Neural progenitor cell (in vitro differentiated cells): ENCODE measurements at regions not wholly inside any gene's neighbourhood (a gene's known extent, or its start where the extent isn't known, plus 50 kb on each side); places are given as distances from the start of the nearest gene placed in this dataset.

Experiments
- DNase-seq: peaks from one replicate; pipeline ENCODE4 v3.0.0-alpha.2; 2016; ENCODE audit warnings: low spot score
- H2AFZ ChIP-seq: fragments of 200-600 bp; sonication (generic); replicated peaks from 2 replicates; pipeline ENCODE4 v1.6.1; 2016; ENCODE audit warnings: antibody characterized with exemption
- H3F3A ChIP-seq: fragments of 200-600 bp; sonication (generic); 2 replicates; pipeline ENCODE4 v1.6.1; 2016; ENCODE audit warnings: antibody characterized with exemption, low read depth
- H3K27ac ChIP-seq: fragments of 200-600 bp; sonication (generic); 2 replicates; pipeline ENCODE4 v1.5.1; 2016; ENCODE audit warnings: mild to moderate bottlenecking
- H3K27me3 ChIP-seq: fragments of 200-600 bp; sonication (generic); 2 replicates; pipeline ENCODE4 v1.6.1; 2016; ENCODE audit warnings: mild to moderate bottlenecking, moderate library complexity
- H3K36me3 ChIP-seq: fragments of 200-600 bp; sonication (generic); 2 replicates; pipeline ENCODE4 v1.5.1; 2016
- H3K4me1 ChIP-seq: fragments of 200-600 bp; sonication (generic); 2 replicates; pipeline ENCODE4 v1.6.1; 2016; ENCODE audit warnings: mixed run types
- H3K4me2 ChIP-seq: fragments of 200-600 bp; sonication (generic); 2 replicates; pipeline ENCODE4 v1.6.1; 2016
- H3K4me3 ChIP-seq: fragments of 200-600 bp; sonication (generic); 2 replicates; pipeline ENCODE4 v1.5.1; 2016
- H3K79me2 ChIP-seq: fragments of 200-600 bp; sonication (generic); 2 replicates; pipeline ENCODE4 v1.6.1; 2016; ENCODE audit warnings: low read depth
- H3K9ac ChIP-seq: fragments of 200-600 bp; sonication (generic); 2 replicates; pipeline ENCODE4 v1.6.1; 2016
- H3K9me3 ChIP-seq: fragments of 200-600 bp; sonication (generic); 2 replicates; pipeline ENCODE4 v1.5.1; 2016; ENCODE audit warnings: low read depth
- H4K20me1 ChIP-seq: fragments of 200-600 bp; sonication (generic); 2 replicates; pipeline ENCODE4 v1.6.1; 2016; ENCODE audit warnings: low read depth
- H3K27ac Mint-ChIP-seq: 3 replicates; pipeline ENCODE4 v1.8.0; 2021; ENCODE audit warnings: mixed read lengths
- H3K27me3 Mint-ChIP-seq: 2 replicates; pipeline ENCODE4 v1.8.0; 2022; ENCODE audit warnings: low read depth, mild to moderate bottlenecking, inconsistent platforms, moderate library complexity, mixed read lengths; ENCODE audit not compliant: insufficient read depth
- H3K36me3 Mint-ChIP-seq: 3 replicates; pipeline ENCODE4 v1.8.0; 2021; ENCODE audit warnings: mixed read lengths
- H3K4me1 Mint-ChIP-seq: 3 replicates; pipeline ENCODE4 v1.8.0; 2021; ENCODE audit warnings: mixed read lengths
- H3K4me3 Mint-ChIP-seq: 3 replicates; pipeline ENCODE4 v1.8.0; 2021; ENCODE audit warnings: mild to moderate bottlenecking, moderate library complexity, mixed read lengths
- H3K9me3 Mint-ChIP-seq: 3 replicates; pipeline ENCODE4 v1.8.0; 2020; ENCODE audit warnings: mixed read lengths
- CTCF ChIP-seq: fragments of 200-600 bp; sonication (generic); IDR thresholded peaks from 2 replicates; pipeline ENCODE4 v1.5.1; 2017; ENCODE audit warnings: antibody characterized with exemption, mild to moderate bottlenecking
- EZH2 ChIP-seq: fragments of 200-600 bp; sonication (generic); IDR thresholded peaks from 2 replicates; pipeline ENCODE4 v1.6.1; 2017; ENCODE audit warnings: antibody characterized with exemption, mild to moderate bottlenecking, moderate library complexity
- EZH2phosphoT487 ChIP-seq: fragments of 200-600 bp; sonication (generic); IDR thresholded peaks from 2 replicates; pipeline ENCODE4 v1.6.1; 2017; ENCODE audit warnings: antibody characterized with exemption

DNA sequence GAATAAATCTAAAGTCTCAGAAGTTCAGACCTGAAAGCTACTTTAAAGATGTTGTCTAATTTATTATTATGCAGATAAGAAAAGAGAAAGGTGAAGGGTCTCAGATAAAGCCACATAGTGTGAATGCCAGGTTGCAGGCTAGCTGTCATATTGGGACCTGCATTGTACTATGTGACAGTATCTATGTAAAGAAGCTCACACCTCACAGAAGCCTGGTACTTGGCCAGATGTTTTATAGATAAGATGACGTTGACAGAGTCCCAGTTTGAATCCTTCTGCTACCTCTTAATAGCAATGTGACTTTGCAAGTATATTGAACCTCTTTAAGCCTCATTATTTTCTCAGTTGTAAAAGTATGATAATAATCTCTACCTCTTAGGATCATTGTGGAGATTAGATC, 227.0 kb downstream of the SPRY1 start:
- no peak overlapping the region for H3K4me3 Mint-ChIP-seq
- Histone ChIP-seq H3K4me2 (no peak overlapping the region), H3K4me1 (peaks cover 22% of the 10 kb centered on the region), H3K4me3 (no peak overlapping the region), H3F3A (no peaks in the 10 kb centered on the region), H2AFZ (no peak overlapping the region), H3K36me3 (no peaks in the 10 kb centered on the region), H4K20me1 (no peaks in the 10 kb centered on the region), H3K9me3 (no peaks in the 10 kb centered on the region), H3K79me2 (no peaks in the 10 kb centered on the region), H3K27ac (no peak overlapping the region), H3K9ac (no peak overlapping the region), H3K27me3 (no peaks in the 10 kb centered on the region)
- no peak for TF ChIP-seq EZH2
- TF ChIP-seq CTCF, result no peak
- TF ChIP-seq EZH2phosphoT487, result no peak
- DNase-seq, result no peak
- H3K36me3 Mint-ChIP-seq, result peaks cover 4% of the 10 kb centered on the region
- no peak overlapping the region for H3K27ac Mint-ChIP-seq
- H3K9me3 Mint-ChIP-seq, result peaks cover 33% of the 10 kb centered on the region
- H3K27me3 Mint-ChIP-seq, result peaks cover 2% of the 10 kb centered on the region
- H3K4me1 Mint-ChIP-seq, result peaks cover 27% of the 10 kb centered on the region

GRCh38 chr4:123624959-123625358, 228.4 kb downstream of the SPRY1 start:
- Mint-ChIP-seq H3K9me3 (peaks cover 29% of the 10 kb centered on the region), H3K4me1 (peaks cover 27% of the 10 kb centered on the region), H3K27ac (no peak overlapping the region), H3K36me3 (peaks cover 4% of the 10 kb centered on the region), H3K4me3 (no peak overlapping the region), H3K27me3 (peaks cover 5% of the 10 kb centered on the region)
- Histone ChIP-seq H3K27ac (no peak overlapping the region), H2AFZ (no peak overlapping the region), H3F3A (no peaks in the 10 kb centered on the region), H3K4me3 (no peak overlapping the region), H3K4me2 (no peak overlapping the region), H3K27me3 (no peaks in the 10 kb centered on the region), H3K36me3 (no peaks in the 10 kb centered on the region), H3K4me1 (peaks cover 21% of the 10 kb centered on the region), H4K20me1 (no peaks in the 10 kb centered on the region), H3K79me2 (no peaks in the 10 kb centered on the region), H3K9me3 (no peaks in the 10 kb centered on the region), H3K9ac (no peak overlapping the region)
- no peak for TF ChIP-seq EZH2phosphoT487
- no peak for TF ChIP-seq EZH2
- TF ChIP-seq CTCF, result no peak
- no peak for DNase-seq

DNA sequence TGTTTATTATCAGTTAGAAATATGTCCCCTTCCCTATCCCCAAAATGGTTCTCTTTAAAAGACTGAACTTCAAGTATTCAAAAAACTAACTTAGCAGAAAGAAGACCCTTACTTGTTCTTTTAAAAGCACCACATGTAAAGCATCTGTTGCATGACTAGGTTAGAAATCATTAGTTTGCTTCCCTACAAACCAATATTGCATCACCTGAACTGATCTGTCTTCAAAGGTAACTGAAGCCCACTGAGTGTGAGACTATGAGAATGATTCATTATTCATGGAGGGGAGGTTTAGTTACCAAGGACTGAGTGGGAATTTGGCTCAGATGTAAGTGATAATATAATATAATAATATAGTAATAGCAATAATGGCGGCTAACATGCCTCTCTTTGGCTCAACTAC, 231.7 kb downstream of the SPRY1 start:
- DNase-seq, result no peak
- Histone ChIP-seq H3K4me1 (peaks cover 18% of the 10 kb centered on the region), H3K27ac (no peak overlapping the region), H4K20me1 (no peaks in the 10 kb centered on the region), H3K9me3 (no peaks in the 10 kb centered on the region), H3K27me3 (no peaks in the 10 kb centered on the region), H3K9ac (no peak overlapping the region), H3K36me3 (no peaks in the 10 kb centered on the region), H2AFZ (no peak overlapping the region), H3K79me2 (no peaks in the 10 kb centered on the region), H3F3A (no peaks in the 10 kb centered on the region), H3K4me2 (no peak overlapping the region), H3K4me3 (no peak overlapping the region)
- Mint-ChIP-seq H3K27ac (peak overlapping the region; percentile 72), H3K27me3 (peaks cover 5% of the 10 kb centered on the region), H3K9me3 (peaks cover 28% of the 10 kb centered on the region), H3K4me1 (peaks cover 36% of the 10 kb centered on the region), H3K36me3 (peaks cover 4% of the 10 kb centered on the region), H3K4me3 (no peak overlapping the region)
- TF ChIP-seq EZH2 (no peak), EZH2phosphoT487 (no peak), CTCF (no peak)
